ENCODE measurements at regions not wholly inside any gene's neighbourhood (a gene's known extent, or its start where the extent isn't known, plus 50 kb on each side); places are given as distances from the start of the nearest gene placed in this dataset.

- TF ChIP-seq, protein P1, sequence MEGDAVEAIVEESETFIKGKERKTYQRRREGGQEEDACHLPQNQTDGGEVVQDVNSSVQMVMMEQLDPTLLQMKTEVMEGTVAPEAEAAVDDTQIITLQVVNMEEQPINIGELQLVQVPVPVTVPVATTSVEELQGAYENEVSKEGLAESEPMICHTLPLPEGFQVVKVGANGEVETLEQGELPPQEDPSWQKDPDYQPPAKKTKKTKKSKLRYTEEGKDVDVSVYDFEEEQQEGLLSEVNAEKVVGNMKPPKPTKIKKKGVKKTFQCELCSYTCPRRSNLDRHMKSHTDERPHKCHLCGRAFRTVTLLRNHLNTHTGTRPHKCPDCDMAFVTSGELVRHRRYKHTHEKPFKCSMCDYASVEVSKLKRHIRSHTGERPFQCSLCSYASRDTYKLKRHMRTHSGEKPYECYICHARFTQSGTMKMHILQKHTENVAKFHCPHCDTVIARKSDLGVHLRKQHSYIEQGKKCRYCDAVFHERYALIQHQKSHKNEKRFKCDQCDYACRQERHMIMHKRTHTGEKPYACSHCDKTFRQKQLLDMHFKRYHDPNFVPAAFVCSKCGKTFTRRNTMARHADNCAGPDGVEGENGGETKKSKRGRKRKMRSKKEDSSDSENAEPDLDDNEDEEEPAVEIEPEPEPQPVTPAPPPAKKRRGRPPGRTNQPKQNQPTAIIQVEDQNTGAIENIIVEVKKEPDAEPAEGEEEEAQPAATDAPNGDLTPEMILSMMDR (IDR thresholded peaks at IDR 0.05): no peak
- no peak for TF ChIP-seq POLR2A (IDR thresholded peaks at IDR 0.05)
- no peak for TF ChIP-seq EP300 (IDR thresholded peaks at IDR 0.05)
Measured at GRCh38 chr7:115662676-115663075, 367.9 kb downstream of the TFEC start.

Measured in ovary (tissue), 3 donors.